AML-193 (cell line): ENCODE measurements at regions not wholly inside any gene's neighbourhood (a gene's known extent, or its start where the extent isn't known, plus 50 kb on each side); places are given as distances from the start of the nearest gene placed in this dataset.

ENCODE experiments used
- DNase-seq, 2 experiments: peaks; one replicate each; lab custom pipeline; 2025; lab: John Stamatoyannopoulos, UW

- DNase-seq, result no peak
These were observed 51.0 kb upstream of the LPP start for GRCh38 chr3:188102861-188103547.

- DNase-seq, result no peak
These were observed 49.9 kb upstream of the LPP start for GRCh38 chr3:188104050-188104449.
